Esophagus (tissue), 2 donors: ENCODE measurements at regions not wholly inside any gene's neighbourhood (a gene's known extent, or its start where the extent isn't known, plus 50 kb on each side); places are given as distances from the start of the nearest gene placed in this dataset.
"Not testable (repeated sequence)": the region's sequence is repeated elsewhere in the genome, so short reads cannot be mapped to it uniquely, and the experiment has no call there.

Experiments
- H3K27ac ChIP-seq, 2 donors: one replicate each; pipeline ENCODE4 v1.5.1; 2013; ENCODE audit warnings: low read depth in 2 of 2, mild to moderate bottlenecking in 2 of 2, inconsistent platforms in 1 of 2, low read length in 1 of 2, moderate library complexity in 1 of 2
- H3K27me3 ChIP-seq, 2 donors: one replicate each; pipeline ENCODE4 v1.6.1; 2013; ENCODE audit warnings: low read length in 2 of 2, control low read depth in 1 of 2, mild to moderate bottlenecking in 1 of 2; ENCODE audit not compliant: insufficient read depth in 2 of 2, control insufficient read depth in 1 of 2
- H3K36me3 ChIP-seq, 2 donors: one replicate each; pipeline ENCODE4 v1.6.1; 2013; ENCODE audit warnings: low read length in 1 of 2; ENCODE audit not compliant: control insufficient read depth in 2 of 2, insufficient read depth in 2 of 2
- H3K4me1 ChIP-seq, 2 donors: one replicate each; pipeline ENCODE4 v1.6.1; 2013; ENCODE audit warnings: low read length in 1 of 2; ENCODE audit not compliant: control insufficient read depth in 2 of 2, insufficient read depth in 2 of 2
- H3K4me3 ChIP-seq, 2 donors: one replicate each; pipeline ENCODE4 v1.5.1; 2013; ENCODE audit warnings: low read length in 2 of 2, mild to moderate bottlenecking in 2 of 2, low read depth in 1 of 2, moderate library complexity in 1 of 2
- H3K9me3 ChIP-seq, 2 donors: one replicate each; pipeline ENCODE4 v1.6.1; 2013; ENCODE audit warnings: mild to moderate bottlenecking in 2 of 2, low read depth in 1 of 2, low read length in 1 of 2, moderate library complexity in 1 of 2; ENCODE audit not compliant: control insufficient read depth in 2 of 2, insufficient read depth in 1 of 2
- WGBS, 2 donors: extraction: QIAGEN DNeasy Blood & Tissue Kit; methylation state at CpG; one replicate each; pipeline ENCODE4 v1.1.7; 2013; 5-methylcytosine and 5-hydroxymethylcytosine counted together
- donor health status: healthy with polysubstance abuse.
- donor health status: Bipolar disorder and iron deficiency.

GRCh38 chr4:114399105-114399504 is 199.5 kb upstream of the UGT8 start:
- no peaks in the 10 kb centered on the region for H3K4me1 ChIP-seq
- no peaks in the 10 kb centered on the region for H3K36me3 ChIP-seq
- no peaks in the 10 kb centered on the region for H3K27me3 ChIP-seq
- no peaks in the 10 kb centered on the region for H3K9me3 ChIP-seq
- 56 to 64% methylated on average over 5 of the region's 5 CpGs for WGBS, 2 donors
- no peak overlapping the region for H3K4me3 ChIP-seq
- H3K27ac ChIP-seq: no peak overlapping the region

- WGBS, 2 donors: 30 to 31% methylated on average over 1 of the region's 1 CpG
- H3K27me3 ChIP-seq: no peaks in the 10 kb centered on the region
- no peaks in the 10 kb centered on the region for H3K36me3 ChIP-seq
- no peak overlapping the region for H3K4me3 ChIP-seq
- no peaks in the 10 kb centered on the region for H3K9me3 ChIP-seq
- no peak overlapping the region for H3K27ac ChIP-seq
- no peaks in the 10 kb centered on the region for H3K4me1 ChIP-seq
These were observed 198.1 kb upstream of the UGT8 start for GRCh38 chr4:114400531-114400930.

- no peaks in the 10 kb centered on the region for H3K27me3 ChIP-seq
These were observed 197.1 kb upstream of the UGT8 start for GRCh38 chr4:114401483-114401882.

GRCh38 chr4:114417214-114417613 is 181.4 kb upstream of the UGT8 start:
- H3K4me1 ChIP-seq: no peaks in the 10 kb centered on the region
- no peak overlapping the region for H3K27ac ChIP-seq
- WGBS, 2 donors: 0 to 40% methylated on average over 1 of the region's 1 CpG
- H3K36me3 ChIP-seq: no peaks in the 10 kb centered on the region
- no peaks in the 10 kb centered on the region for H3K9me3 ChIP-seq
- H3K4me3 ChIP-seq: no peak overlapping the region
- H3K27me3 ChIP-seq: no peaks in the 10 kb centered on the region

More at GRCh38 chr4:114401483-114401882, 197.1 kb upstream of the UGT8 start:
- H3K4me1 ChIP-seq: no peaks in the 10 kb centered on the region
- no peak overlapping the region for H3K27ac ChIP-seq
- H3K4me3 ChIP-seq: no peak overlapping the region
- H3K36me3 ChIP-seq: no peaks in the 10 kb centered on the region
- H3K9me3 ChIP-seq: no peaks in the 10 kb centered on the region
- WGBS, 2 donors: 79 to 83% methylated on average over 2 of the region's 2 CpGs

GRCh38 chr4:114420069-114420468 is 178.5 kb upstream of the UGT8 start:
- no peaks in the 10 kb centered on the region for H3K9me3 ChIP-seq
- no peak overlapping the region for H3K27ac ChIP-seq
- WGBS, 2 donors: 71 to 91% methylated on average over 4 of the region's 4 CpGs
- H3K27me3 ChIP-seq: no peaks in the 10 kb centered on the region
- no peak overlapping the region for H3K4me3 ChIP-seq
- no peaks in the 10 kb centered on the region for H3K36me3 ChIP-seq
- no peaks in the 10 kb centered on the region for H3K4me1 ChIP-seq

- WGBS, 2 donors: 66 to 68% methylated on average over 3 of the region's 3 CpGs
- no peaks in the 10 kb centered on the region for H3K27me3 ChIP-seq
- H3K27ac ChIP-seq: no peak overlapping the region
- no peak overlapping the region for H3K4me3 ChIP-seq
- no peaks in the 10 kb centered on the region for H3K9me3 ChIP-seq
- H3K36me3 ChIP-seq: no peaks in the 10 kb centered on the region
- H3K4me1 ChIP-seq: no peaks in the 10 kb centered on the region
These were observed 175.0 kb upstream of the UGT8 start for GRCh38 chr4:114423582-114423981.

- no peaks in the 10 kb centered on the region for H3K9me3 ChIP-seq
- WGBS, 2 donors: 79 to 87% methylated on average over 1 of the region's 1 CpG
These were observed 163.5 kb upstream of the UGT8 start for GRCh38 chr4:114435116-114435515.

GRCh38 chr4:114442856-114443255 is 155.8 kb upstream of the UGT8 start:
- WGBS, 2 donors: 69 to 77% methylated on average over 3 of the region's 3 CpGs
- no peaks in the 10 kb centered on the region for H3K9me3 ChIP-seq
- H3K36me3 ChIP-seq: no peaks in the 10 kb centered on the region
- H3K4me1 ChIP-seq: no peaks in the 10 kb centered on the region
- no peak overlapping the region for H3K4me3 ChIP-seq
- H3K27me3 ChIP-seq: no peaks in the 10 kb centered on the region
- no peak overlapping the region for H3K27ac ChIP-seq

More at GRCh38 chr4:114435116-114435515, 163.5 kb upstream of the UGT8 start:
- Histone ChIP-seq H3K4me3 (no peak overlapping the region), H3K27ac (no peak overlapping the region), H3K36me3 (no peaks in the 10 kb centered on the region), H3K27me3 (no peaks in the 10 kb centered on the region), H3K4me1 (no peaks in the 10 kb centered on the region)

- no peak overlapping the region for H3K4me3 ChIP-seq
- H3K9me3 ChIP-seq: no peaks in the 10 kb centered on the region
- 68 to 69% methylated on average over 1 of the region's 1 CpG for WGBS, 2 donors
- no peaks in the 10 kb centered on the region for H3K36me3 ChIP-seq
- no peaks in the 10 kb centered on the region for H3K27me3 ChIP-seq
- H3K27ac ChIP-seq: no peak overlapping the region
- H3K4me1 ChIP-seq: no peaks in the 10 kb centered on the region
These were observed 154.4 kb upstream of the UGT8 start for GRCh38 chr4:114444211-114444610.

GRCh38 chr4:114447963-114448516 is 150.6 kb upstream of the UGT8 start:
- H3K4me3 ChIP-seq, H3K4me1 ChIP-seq, H3K36me3 ChIP-seq, H3K9me3 ChIP-seq, H3K27ac ChIP-seq, H3K27me3 ChIP-seq: not testable (repeated sequence)
